Activated CD4-positive, alpha-beta T cell treated with anti-CD3 and anti-CD28 coated beads for 48 hours (primary cell): ENCODE measurements at regions not wholly inside any gene's neighbourhood (a gene's known extent, or its start where the extent isn't known, plus 50 kb on each side); places are given as distances from the start of the nearest gene placed in this dataset.

ENCODE experiments used
- DNase-seq: peaks from one replicate; pipeline ENCODE4 v3.0.0-alpha.2; 2020

GRCh38 chr2:223107825-223108224 is 55.8 kb downstream of the KCNE4 start:
- DNase-seq, result no peak

DNA sequence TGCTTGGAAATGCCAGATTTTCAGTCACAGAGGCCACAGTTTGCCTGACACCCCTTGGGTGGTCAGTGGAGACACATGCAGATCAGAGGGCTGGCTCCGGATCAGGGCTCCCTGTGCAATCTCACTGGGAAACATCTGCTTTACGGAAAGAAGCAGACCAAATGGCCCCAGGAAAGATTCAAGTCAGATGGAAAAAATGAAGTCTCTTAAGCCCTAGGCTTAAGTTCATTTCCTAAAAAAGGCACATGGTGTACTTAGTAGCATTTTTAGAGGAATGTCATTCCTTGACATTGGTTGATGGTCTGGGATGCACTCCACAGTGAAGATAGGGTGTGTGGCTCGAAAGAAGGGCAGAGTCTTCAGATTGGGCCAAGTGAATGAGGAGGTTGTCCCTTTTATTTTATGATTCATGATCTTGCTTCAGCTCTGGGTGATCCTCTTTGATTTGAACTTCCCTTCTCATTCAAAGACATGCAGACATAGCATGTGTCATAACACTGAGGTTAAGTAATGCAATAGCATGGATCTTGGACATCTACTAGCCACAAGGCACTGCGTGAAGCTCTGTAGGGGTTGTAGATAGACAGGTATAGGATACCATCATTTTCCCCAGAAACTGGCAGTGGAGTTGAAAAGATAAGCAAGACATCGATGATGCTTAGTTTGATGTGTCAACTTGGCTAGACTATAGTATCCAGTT is 56.5 kb downstream of the KCNE4 start:
- DNase-seq, result no peak

- DNase-seq, result no peak
Observed at GRCh38 chr2:223109341-223109740, 57.4 kb downstream of the KCNE4 start.

DNA sequence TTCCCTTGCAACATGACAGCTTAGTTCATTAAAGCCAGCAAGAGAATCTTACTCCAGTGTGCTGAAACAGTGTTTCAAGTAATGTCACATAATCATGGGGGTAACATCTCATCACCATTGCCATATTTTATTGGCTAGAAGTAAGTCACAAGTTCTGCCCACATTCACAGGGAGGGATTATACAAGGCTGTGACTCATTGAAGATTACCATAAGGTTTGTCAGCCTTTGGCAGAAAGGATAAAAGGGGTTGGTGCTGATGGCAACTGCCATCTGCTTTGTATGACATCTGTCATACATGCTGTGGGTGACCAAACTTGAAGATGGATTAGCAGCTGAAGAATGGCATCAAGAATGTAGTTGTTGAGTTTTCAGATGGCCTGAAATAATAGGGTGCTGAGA is 61.2 kb downstream of the KCNE4 start:
- no peak for DNase-seq

GRCh38 chr2:223114170-223114569 is 62.2 kb downstream of the KCNE4 start:
- no peak for DNase-seq

GRCh38 chr2:223114917-223115316 is 62.9 kb downstream of the KCNE4 start:
- DNase-seq, result no peak

GRCh38 chr2:223117533-223117932 is 65.5 kb downstream of the KCNE4 start:
- no peak for DNase-seq

DNA sequence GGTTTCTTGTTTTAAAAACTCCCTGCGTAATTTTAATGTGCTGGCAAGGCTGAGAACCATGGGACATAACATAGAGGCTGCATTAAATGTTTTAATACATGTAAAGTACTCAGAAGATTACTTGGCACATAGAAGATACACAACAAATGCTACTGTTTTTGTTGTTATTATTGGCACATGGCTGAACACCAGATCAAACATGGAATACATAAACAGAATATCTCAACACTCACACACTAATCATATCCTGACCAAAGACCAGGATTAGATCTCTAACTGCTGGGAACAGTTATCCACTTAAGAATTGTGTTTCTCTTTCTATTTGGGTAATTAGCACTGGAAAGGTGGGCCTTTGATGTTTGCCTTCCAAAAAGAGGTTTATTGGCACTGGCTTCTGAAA is 69.3 kb downstream of the KCNE4 start:
- DNase-seq, result no peak

DNA sequence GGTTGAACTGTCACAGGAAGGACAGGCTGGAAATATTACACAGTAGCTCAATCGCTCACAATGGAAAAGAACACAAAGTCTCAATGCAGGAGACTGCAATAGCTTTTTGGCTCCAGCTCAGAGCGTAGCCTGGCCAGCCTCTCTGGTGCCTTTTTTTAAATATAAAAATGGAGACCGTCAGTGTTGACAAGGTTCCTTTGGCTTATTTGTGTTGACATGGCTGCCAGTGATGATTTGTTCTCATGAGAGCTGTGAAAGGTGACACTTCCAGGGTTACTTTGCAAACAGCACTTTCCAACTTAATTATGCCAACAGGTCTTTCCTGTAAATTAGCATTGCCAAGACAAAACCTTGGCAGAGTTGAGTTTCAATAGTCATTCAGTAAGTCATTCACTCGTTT is 70.8 kb downstream of the KCNE4 start:
- DNase-seq, result no peak

DNA sequence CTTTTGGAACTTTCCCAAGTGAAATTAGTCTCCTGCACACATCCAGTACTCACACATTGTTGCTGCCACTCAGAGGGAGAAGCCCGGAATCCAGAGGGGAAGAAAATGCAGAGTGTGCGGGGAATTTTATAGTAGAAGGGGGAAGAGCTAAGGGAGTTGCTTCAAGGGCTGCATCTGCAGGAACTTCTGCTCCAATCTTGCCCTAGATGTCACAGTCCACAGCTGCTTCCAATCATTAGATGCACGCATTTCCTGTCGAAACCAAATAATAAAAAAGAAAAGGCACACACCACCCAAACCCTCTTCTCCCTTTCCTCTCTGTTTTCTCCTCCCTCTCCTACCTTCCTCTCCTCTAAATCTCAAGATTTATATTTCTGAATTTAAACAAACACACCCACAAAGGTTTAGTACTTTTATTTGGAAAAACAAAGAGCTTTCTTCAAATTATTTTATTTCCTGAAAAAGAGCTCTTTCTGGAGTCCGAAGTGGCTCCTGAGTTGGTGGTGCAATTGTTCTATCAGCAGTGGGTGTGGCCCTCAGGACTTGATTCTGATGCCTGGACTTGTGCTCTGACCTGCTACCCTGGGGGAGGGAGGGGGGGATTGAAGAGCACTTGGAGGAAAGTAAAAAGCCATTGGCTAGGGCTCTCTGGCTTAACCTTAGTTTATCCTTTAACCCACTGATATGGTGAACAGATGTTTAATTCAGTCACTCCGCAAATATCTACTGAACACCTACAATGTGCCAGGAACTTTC is 72.0 kb downstream of the KCNE4 start:
- no peak for DNase-seq

DNA sequence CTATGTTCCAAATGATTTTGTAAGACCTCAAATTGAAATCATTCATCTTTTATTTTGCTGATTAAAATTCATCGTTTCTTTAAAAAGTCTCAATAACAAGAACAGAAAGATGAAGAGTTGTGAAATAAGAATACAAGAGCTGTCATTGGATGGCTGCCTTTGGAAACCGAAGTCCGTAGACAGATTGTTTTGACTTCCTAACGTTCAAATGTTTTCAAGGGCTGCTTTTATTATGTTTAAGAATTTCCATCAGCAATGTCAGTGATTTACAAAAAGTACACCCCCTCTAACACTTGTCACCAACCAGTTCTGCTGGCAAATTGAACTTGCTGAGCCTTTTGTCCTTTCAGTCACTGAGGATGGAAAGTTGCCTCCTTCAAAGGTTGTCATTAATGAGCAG is 89.6 kb downstream of the KCNE4 start:
- DNase-seq, result no peak

- DNase-seq, result no peak
Observed at GRCh38 chr2:223142118-223142517, 90.1 kb downstream of the KCNE4 start.

DNA sequence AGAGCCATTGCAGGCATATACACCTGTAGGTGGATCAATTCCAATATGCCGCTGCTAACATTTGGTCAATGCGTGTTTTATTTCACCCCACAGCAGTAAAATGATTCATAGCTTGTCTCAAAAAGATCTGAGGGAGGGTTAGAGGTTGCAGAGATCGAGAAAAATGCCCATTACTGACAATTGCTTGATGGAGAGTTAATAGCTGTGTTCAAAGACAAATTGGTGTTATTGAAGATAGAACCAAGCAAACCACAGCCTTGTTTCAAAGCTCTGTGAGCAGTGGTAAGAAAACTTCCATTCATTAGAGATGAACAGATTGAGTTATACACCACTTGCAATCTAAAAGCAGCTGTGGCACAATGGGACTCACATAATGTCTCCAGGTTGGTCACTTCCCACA is 95.4 kb downstream of the KCNE4 start:
- DNase-seq, result no peak

DNA sequence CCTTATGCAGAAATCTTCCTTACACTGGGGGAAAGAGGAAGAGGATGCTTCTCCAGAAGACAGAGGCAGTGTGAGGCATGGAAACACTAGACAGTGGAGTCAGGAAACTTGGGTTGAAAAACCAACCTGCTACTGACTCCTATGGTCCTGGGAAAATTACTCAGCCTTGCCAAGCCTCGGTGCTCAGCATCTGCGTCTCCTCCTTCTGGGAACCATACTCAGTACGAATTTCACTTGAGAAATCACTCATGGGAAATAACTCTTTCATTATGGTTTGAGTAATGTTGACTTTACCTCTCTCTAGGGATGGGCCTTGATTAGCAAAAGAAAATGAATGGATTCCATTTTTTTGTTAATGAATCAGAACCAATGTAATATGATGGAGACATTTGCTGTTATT is 96.5 kb downstream of the KCNE4 start:
- no peak for DNase-seq

DNA sequence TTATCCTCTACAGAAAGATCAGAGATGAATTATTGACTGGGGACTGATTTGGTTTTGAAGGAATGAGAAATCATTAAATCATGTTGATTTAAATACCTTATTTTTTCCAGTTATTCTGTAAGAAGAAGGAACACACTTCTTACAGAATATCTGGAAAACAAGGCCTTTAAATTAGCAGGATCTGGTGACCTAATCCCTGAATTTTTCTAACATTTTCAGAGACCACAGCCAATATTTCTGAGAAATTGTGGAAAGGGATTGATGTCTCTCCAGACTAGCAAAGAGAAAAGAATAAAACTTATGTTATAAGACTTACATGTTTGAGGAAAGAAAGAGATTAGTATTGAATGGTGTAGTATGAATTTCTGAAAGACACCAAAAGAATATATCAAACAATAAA is 104.0 kb downstream of the KCNE4 start:
- DNase-seq, result no peak

GRCh38 chr2:223161873-223162458 is 110.0 kb downstream of the KCNE4 start:
- DNase-seq, result no peak

- DNase-seq, result no peak
Observed at GRCh38 chr2:223165423-223166214, 113.6 kb downstream of the KCNE4 start.

GRCh38 chr2:223166215-223166493 is 114.2 kb downstream of the KCNE4 start:
- no peak for DNase-seq

DNA sequence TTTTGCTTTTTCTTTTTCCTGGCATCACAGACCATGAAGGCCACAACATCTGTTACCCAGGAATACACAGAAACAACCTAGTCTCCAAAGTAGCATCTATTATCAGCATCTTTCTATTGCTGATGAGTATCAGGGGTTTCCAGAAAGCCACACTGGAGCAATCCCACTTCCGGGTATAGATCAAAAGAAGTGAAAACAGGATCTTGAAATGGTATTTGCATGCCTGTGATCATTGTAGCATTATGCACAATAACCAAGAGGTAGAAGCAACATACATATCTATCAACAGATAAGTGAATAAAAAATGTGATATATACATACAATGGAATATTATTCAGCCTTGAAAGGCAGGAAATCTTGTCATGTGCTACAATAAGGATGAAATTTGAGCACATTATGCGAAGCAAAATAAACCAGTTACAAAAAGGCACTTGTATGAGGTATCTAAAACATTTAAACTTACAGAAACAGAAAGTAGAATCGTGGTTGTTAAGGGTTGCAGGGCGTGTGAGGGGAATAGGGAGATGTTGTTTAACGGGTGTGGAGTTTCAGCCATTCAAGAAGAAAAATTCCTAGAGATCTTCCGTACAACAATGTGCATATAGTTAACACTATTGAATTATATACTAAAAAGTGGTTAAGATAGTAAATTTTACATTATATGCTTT is 115.1 kb downstream of the KCNE4 start:
- no peak for DNase-seq

DNA sequence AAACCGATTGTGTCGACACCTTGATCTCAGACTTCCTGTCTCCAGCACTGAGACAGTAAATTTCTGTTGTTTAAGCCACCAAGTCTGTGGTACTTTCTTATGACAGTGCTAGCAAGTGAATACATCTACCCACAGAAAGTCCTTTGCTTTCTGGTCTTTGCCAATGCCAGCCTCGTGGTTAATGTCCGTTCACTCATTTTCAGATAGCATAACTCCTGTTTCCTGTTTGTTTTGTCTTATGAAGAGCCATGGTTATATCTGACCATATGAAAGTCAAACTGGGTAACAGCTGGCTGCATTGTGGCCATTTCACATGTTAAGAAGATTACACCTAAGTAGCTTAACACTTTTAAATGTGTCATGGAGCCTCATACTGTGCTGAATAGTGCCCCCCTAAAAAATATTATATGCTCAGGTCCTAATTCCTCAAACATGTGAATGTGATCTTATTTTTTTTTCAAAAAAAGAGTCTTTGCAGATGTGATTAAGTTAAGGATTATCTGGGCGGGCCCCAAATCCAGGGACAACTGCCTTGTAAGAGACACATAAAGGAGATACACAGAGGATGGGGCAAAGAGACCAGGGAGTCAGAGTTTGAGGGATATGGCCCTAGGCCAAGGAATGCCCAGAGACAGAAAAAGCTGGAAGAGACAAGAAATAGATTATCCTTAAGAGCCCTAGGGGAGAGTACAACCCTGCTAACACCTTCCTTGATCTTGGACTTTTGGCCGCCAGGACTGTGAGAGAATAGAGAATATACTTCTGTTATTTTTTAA is 118.0 kb downstream of the KCNE4 start:
- DNase-seq, result no peak

DNA sequence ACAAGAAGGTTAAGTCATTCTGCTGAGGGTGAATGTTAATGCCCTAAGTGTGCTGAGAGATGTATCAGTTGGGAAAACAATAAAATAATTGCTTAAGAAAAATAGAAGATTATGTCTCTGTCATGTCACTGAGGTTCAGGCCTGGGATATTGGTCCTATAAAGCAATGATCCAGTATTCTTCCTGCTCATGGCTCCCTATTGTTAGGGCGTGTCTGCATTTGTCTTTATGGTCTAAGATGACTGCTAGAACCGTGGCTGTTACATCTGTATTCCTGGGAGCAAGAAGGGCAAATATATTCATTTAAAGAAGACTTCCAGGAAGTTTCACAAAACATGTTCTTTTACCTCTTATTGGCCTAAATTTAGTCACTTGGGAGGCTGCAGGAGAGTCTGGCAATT is 125.0 kb downstream of the KCNE4 start:
- no peak for DNase-seq

GRCh38 chr2:223180463-223180862 is 128.5 kb downstream of the KCNE4 start:
- DNase-seq, result no peak
